Panc1 (cell line): ENCODE measurements at regions not wholly inside any gene's neighbourhood (a gene's known extent, or its start where the extent isn't known, plus 50 kb on each side); places are given as distances from the start of the nearest gene placed in this dataset.

Experiments used
- ATAC-seq: fragments of 200-7000 bp; cut with Tn5 transposase; 2 replicates; pipeline ENCODE4 v1.9.1; 2020; ENCODE audit warnings: mild to moderate bottlenecking, moderate library complexity
- BruUV-seq: library from RNA; stranded (reverse); fragments of 400-500 nt; replicated peaks from 2 replicates; lab custom pipeline; 2021; lab: Mats Ljungman, UMichigan
- CTCF ChIA-PET: fragments of 300-600 bp; sonication (Branson Sonifier 250); formaldehyde crosslinking; loops from one replicate; lab custom pipeline; 2022; ENCODE audit warnings: antibody characterized with exemption; lab: Charles Lee
- POLR2A ChIA-PET: fragments of 300-600 bp; sonication (Branson Sonifier 250); formaldehyde crosslinking; loops from one replicate; lab custom pipeline; 2022; ENCODE audit warnings: antibody characterized with exemption; lab: Charles Lee
- DNase-seq: peaks from one replicate; pipeline ENCODE4 v3.0.0-alpha.2; 2010; ENCODE audit warnings: low read depth, low spot score
- H3K27ac ChIP-seq: 2 replicates; pipeline ENCODE4 v1.5.1; 2011; ENCODE audit warnings: mild to moderate bottlenecking, low read length, inconsistent platforms
- H3K27me3 ChIP-seq: fragments of 200-500 bp; sonication (Bioruptor generic); 2 replicates; pipeline ENCODE4 v1.6.0; 2014; ENCODE audit warnings: low read length, inconsistent platforms; ENCODE audit not compliant: control insufficient read depth, insufficient read depth
- H3K36me3 ChIP-seq: fragments of 200-500 bp; sonication (Bioruptor generic); 2 replicates; pipeline ENCODE4 v1.5.1; 2014; ENCODE audit warnings: inconsistent platforms, mild to moderate bottlenecking, low read length, moderate library complexity; ENCODE audit not compliant: control insufficient read depth, insufficient read depth
- H3K4me1 ChIP-seq: 2 replicates; pipeline ENCODE4 v1.5.1; 2011; ENCODE audit warnings: inconsistent platforms, mild to moderate bottlenecking, low read length, moderate library complexity; ENCODE audit not compliant: control insufficient read depth, insufficient read depth
- H3K4me3 ChIP-seq, 2 experiments: 2 replicates each; pipeline ENCODE4 v1.5.1; 2011 to 2012; ENCODE audit warnings: low read depth in 2 of 2, low read length in 2 of 2, mild to moderate bottlenecking in 2 of 2, inconsistent platforms in 1 of 2, moderate library complexity in 1 of 2
- H3K9me3 ChIP-seq: fragments of 200-500 bp; sonication (Bioruptor generic); 2 replicates; pipeline ENCODE4 v1.5.1; 2014; ENCODE audit warnings: low read depth, mild to moderate bottlenecking, inconsistent platforms, low read length, moderate library complexity; ENCODE audit not compliant: control insufficient read depth, insufficient read depth
- CTCF ChIP-seq: fragments of 450-650 bp; IDR thresholded peaks from 2 replicates; pipeline ENCODE4 v1.5.1; 2017; ENCODE audit warnings: mild to moderate bottlenecking
- POLR2AphosphoS5 ChIP-seq: IDR thresholded peaks from 2 replicates; pipeline ENCODE4 v1.6.1; 2012; ENCODE audit warnings: mild to moderate bottlenecking, low read depth, low read length, moderate library complexity
- SIN3A ChIP-seq: IDR thresholded peaks from 2 replicates; pipeline ENCODE4 v1.6.1; 2012; ENCODE audit warnings: low read depth, mild to moderate bottlenecking, low read length, moderate library complexity, borderline replicate concordance; ENCODE audit not compliant: insufficient read depth
- TCF7L2 ChIP-seq: IDR thresholded peaks from 2 replicates; pipeline ENCODE4 v1.6.1; 2011; ENCODE audit warnings: mild to moderate bottlenecking, low read depth, low read length, inconsistent platforms
- in situ Hi-C: cut with HindIII; loops from 2 replicates; pipeline ENCODE4 v1.10.0; 2016; ENCODE audit warnings: low sequenced_read_pairs, low pct_unique_long_range_greater_than_20kb
- intact Hi-C: fragments of 100-400 bp; cut with micrococcal nuclease; formaldehyde crosslinking; loops from one replicate; pipeline ENCODE4 v1.10.0; 2022; ENCODE audit not compliant: unreplicated experiment
- TF ChIP-seq, protein P1 (sequence below), 2 experiments: IDR thresholded peaks; 2 replicates each; pipeline ENCODE4 v1.6.1; 2011 to 2012; ENCODE audit warnings: low read depth in 2 of 2, control low read depth in 1 of 2, low read length in 1 of 2, mild to moderate bottlenecking in 1 of 2, moderate library complexity in 1 of 2; ENCODE audit not compliant: insufficient read depth in 1 of 2

DNA sequence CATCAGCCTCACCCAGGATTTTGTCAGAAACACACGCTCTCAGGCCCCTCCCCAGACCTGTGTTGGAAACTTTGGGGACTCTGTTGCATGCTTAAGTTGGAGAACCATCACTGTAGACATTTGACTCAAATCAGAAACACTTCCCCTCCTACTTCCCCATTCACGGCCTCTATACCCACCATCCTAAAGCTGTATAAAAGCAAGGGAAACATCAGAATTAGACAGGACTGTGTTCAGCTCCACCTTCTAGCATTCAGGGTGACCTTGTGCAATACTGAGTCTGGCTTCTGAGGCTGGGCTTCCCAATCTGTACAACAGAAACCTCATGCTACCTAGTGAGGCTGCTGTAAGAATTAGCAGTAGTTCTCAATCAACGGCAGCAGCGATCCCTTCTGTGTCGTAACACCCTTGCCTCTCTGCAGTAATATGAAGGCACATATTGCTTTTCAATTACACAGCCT lies 252.3 kb downstream of the LY86 start:
- no peaks in the 10 kb centered on the region for H3K4me1 ChIP-seq
- no peak overlapping the region for H3K27ac ChIP-seq
- intact Hi-C loops (no loop called here), in situ Hi-C loops (no loop called here)
- DNase-seq, result no peak
- no peaks in the 10 kb centered on the region for H3K9me3 ChIP-seq
- no peaks in the 10 kb centered on the region for H3K36me3 ChIP-seq
- no TSS peak for BruUV-seq
- CTCF ChIA-PET, result no interaction called here
- POLR2A ChIA-PET, result no interaction called here
- TF ChIP-seq CTCF (no peak), TCF7L2 (no peak), POLR2AphosphoS5 (no peak)
- TF ChIP-seq, protein P1, sequence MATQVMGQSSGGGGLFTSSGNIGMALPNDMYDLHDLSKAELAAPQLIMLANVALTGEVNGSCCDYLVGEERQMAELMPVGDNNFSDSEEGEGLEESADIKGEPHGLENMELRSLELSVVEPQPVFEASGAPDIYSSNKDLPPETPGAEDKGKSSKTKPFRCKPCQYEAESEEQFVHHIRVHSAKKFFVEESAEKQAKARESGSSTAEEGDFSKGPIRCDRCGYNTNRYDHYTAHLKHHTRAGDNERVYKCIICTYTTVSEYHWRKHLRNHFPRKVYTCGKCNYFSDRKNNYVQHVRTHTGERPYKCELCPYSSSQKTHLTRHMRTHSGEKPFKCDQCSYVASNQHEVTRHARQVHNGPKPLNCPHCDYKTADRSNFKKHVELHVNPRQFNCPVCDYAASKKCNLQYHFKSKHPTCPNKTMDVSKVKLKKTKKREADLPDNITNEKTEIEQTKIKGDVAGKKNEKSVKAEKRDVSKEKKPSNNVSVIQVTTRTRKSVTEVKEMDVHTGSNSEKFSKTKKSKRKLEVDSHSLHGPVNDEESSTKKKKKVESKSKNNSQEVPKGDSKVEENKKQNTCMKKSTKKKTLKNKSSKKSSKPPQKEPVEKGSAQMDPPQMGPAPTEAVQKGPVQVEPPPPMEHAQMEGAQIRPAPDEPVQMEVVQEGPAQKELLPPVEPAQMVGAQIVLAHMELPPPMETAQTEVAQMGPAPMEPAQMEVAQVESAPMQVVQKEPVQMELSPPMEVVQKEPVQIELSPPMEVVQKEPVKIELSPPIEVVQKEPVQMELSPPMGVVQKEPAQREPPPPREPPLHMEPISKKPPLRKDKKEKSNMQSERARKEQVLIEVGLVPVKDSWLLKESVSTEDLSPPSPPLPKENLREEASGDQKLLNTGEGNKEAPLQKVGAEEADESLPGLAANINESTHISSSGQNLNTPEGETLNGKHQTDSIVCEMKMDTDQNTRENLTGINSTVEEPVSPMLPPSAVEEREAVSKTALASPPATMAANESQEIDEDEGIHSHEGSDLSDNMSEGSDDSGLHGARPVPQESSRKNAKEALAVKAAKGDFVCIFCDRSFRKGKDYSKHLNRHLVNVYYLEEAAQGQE (IDR thresholded peaks at IDR 0.05; ENCODE audit: insufficient read depth in 1 of 2, low read depth in 2 of 2, low read length in 1 of 2), result no peak
- peaks cover 24% of the 10 kb centered on the region for H3K27me3 ChIP-seq
- no peak for ATAC-seq
- no peak overlapping the region for H3K4me3 ChIP-seq

- BruUV-seq, result no TSS peak
- intact Hi-C loops (no loop called here), in situ Hi-C loops (no loop called here)
- CTCF ChIA-PET, result no interaction called here
- Histone ChIP-seq H3K27me3 (peaks cover 22% of the 10 kb centered on the region), H3K9me3 (no peaks in the 10 kb centered on the region), H3K27ac (no peak overlapping the region), H3K36me3 (no peaks in the 10 kb centered on the region), H3K4me3 (no peak overlapping the region), H3K4me1 (no peaks in the 10 kb centered on the region)
- ATAC-seq, result no peak
- POLR2A ChIA-PET, result no interaction called here
- no peak for DNase-seq
- TF ChIP-seq CTCF (no peak), SIN3A (no peak), POLR2AphosphoS5 (no peak), TCF7L2 (no peak)
- TF ChIP-seq, protein P1 (IDR thresholded peaks at IDR 0.05; ENCODE audit: insufficient read depth in 1 of 2, low read depth in 2 of 2, low read length in 1 of 2), result no peak
Observed at GRCh38 chr6:6841571-6841970, 253.1 kb downstream of the LY86 start.
